ENCODE measurements at regions not wholly inside any gene's neighbourhood (a gene's known extent, or its start where the extent isn't known, plus 50 kb on each side); places are given as distances from the start of the nearest gene placed in this dataset.
"Not testable (repeated sequence)": the region's sequence is repeated elsewhere in the genome, so short reads cannot be mapped to it uniquely, and the experiment has no call there.

GRCh38 chr3:164375995-164376394 is 702.3 kb downstream of the SI start:
- no peak for DNase-seq (ENCODE audit: low read depth)

GRCh38 chr3:164375538-164375937 is 702.8 kb downstream of the SI start:
- DNase-seq (ENCODE audit: low read depth): no peak

- DNase-seq (ENCODE audit: low read depth): no peak
Measured at GRCh38 chr3:164371681-164372080, 706.6 kb downstream of the SI start.

- no peak for DNase-seq (ENCODE audit: low read depth)
Measured at GRCh38 chr3:164370970-164371369, 707.3 kb downstream of the SI start.

GRCh38 chr3:164365242-164365641 is 713.1 kb downstream of the SI start:
- DNase-seq (ENCODE audit: low read depth): no peak

- no peak for DNase-seq (ENCODE audit: low read depth)
Measured at GRCh38 chr3:164364111-164364510, 714.2 kb downstream of the SI start.

GRCh38 chr3:164360738-164361406 is 717.4 kb downstream of the SI start:
- DNase-seq (ENCODE audit: low read depth): no peak

- DNase-seq (ENCODE audit: low read depth): no peak
Measured at GRCh38 chr3:164360078-164360578, 718.2 kb downstream of the SI start.

GRCh38 chr3:164352991-164353390 is 725.3 kb downstream of the SI start:
- DNase-seq (ENCODE audit: low read depth): no peak

GRCh38 chr3:164351131-164351530 is 727.2 kb downstream of the SI start:
- no peak for DNase-seq (ENCODE audit: low read depth)

- DNase-seq (ENCODE audit: low read depth): not testable (repeated sequence)
Measured at GRCh38 chr3:164342206-164342605, 736.1 kb downstream of the SI start.

- DNase-seq (ENCODE audit: low read depth): no peak
Measured at GRCh38 chr3:164341086-164341485, 737.2 kb downstream of the SI start.

GRCh38 chr3:164340273-164340672 is 738.0 kb downstream of the SI start:
- no peak for DNase-seq (ENCODE audit: low read depth)

GRCh38 chr3:164332831-164333802 is 745.2 kb downstream of the SI start:
- DNase-seq (ENCODE audit: low read depth): no peak

- no peak for DNase-seq (ENCODE audit: low read depth)
Measured at GRCh38 chr3:164326714-164327113, 751.6 kb downstream of the SI start.

- no peak for DNase-seq (ENCODE audit: low read depth)
Measured at GRCh38 chr3:164320962-164321361, 757.3 kb downstream of the SI start.

- DNase-seq (ENCODE audit: low read depth): no peak
Measured at GRCh38 chr3:164306042-164306441, 772.3 kb downstream of the SI start.

- DNase-seq (ENCODE audit: low read depth): no peak
Measured at GRCh38 chr3:164303894-164304293, 774.4 kb downstream of the SI start.

- DNase-seq (ENCODE audit: low read depth): no peak
Measured at GRCh38 chr3:164302622-164303021, 775.7 kb downstream of the SI start.

- DNase-seq (ENCODE audit: low read depth): not testable (repeated sequence)
Measured at GRCh38 chr3:164291486-164291885, 786.8 kb downstream of the SI start.

- DNase-seq (ENCODE audit: low read depth): no peak
Measured at GRCh38 chr3:164278550-164278949, 799.7 kb downstream of the SI start.

GRCh38 chr3:164267053-164267452 is 811.2 kb downstream of the SI start:
- DNase-seq (ENCODE audit: low read depth): no peak

GRCh38 chr3:164250923-164251322 is 827.4 kb downstream of the SI start:
- DNase-seq (ENCODE audit: low read depth): no peak
